HG02588 (cell line): ENCODE measurements at regions not wholly inside any gene's neighbourhood (a gene's known extent, or its start where the extent isn't known, plus 50 kb on each side); places are given as distances from the start of the nearest gene placed in this dataset.

ENCODE experiments used
- ATAC-seq: cut with Tn5 transposase; IDR thresholded peaks from one replicate; pipeline ENCODE4 v1.9.1; 2021; ENCODE audit warnings: mild to moderate bottlenecking, moderate library complexity; ENCODE audit not compliant: unreplicated experiment

DNA sequence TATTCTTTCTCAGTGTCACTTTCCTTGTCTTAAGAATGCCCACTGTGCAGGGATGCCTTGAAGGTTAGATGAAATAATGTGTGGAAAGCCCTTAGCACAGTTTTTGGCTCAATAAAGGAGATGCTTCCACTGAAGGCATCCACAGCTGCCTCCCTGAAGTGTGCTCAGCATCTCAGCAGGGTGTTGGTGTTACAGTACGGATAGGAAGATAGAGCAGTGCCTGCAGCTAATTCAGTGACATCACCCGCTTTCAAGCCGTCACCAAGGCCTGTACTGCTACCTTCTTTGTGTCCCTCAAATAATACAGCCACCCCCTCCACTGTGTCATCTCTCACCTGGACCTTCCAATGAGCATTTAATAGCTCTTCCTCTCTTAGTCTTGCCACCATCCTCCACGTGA, 59.0 kb downstream of the NDUFS5 start:
- ATAC-seq = no peak

DNA sequence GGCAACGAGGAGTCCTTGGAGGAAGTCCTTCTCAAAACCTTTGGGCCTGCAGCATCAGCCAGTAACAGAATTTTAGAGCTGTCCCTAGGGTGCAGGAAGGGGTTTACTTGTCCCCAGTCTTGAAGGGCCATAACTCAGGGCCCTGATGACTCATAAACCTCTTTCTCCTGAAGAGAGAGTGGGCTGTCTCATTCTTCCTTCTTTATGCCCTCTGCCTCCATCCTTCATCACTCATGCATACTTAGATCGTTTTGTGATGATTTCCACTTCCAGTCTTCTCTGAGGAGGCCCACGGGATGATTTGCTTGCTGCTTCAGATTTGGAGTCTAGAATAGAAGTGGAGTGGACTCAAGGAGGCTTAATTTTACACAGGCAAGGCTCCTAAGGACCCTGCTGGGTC, 60.2 kb downstream of the NDUFS5 start:
- no peak for ATAC-seq

DNA sequence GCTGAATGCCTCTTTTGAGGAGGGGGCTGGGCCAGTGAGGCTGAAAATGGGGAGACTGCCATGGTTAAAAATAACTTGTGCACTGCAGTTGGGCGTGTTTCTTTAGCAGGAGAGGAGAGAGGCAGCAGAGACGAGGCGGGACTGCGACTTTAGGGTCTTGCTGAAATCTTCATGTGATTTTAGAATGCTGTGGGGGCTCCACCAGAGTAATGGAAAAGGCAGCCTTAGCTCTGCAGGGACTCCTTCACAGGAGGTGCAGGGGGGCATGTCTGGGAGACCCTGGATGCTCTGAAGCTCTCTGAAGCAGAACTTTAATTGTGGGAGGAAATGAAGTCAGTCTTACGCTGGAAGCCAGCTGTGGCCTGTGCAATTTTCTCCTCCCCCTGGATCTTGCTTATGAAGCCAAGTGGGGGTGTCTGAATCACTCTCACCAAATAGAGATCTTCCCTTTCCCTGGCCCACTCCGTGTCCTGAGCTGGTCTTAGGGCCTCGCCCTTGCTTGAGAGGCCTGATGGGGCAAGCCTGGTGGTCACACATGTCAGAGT, 60.8 kb downstream of the NDUFS5 start:
- ATAC-seq = no peak

DNA sequence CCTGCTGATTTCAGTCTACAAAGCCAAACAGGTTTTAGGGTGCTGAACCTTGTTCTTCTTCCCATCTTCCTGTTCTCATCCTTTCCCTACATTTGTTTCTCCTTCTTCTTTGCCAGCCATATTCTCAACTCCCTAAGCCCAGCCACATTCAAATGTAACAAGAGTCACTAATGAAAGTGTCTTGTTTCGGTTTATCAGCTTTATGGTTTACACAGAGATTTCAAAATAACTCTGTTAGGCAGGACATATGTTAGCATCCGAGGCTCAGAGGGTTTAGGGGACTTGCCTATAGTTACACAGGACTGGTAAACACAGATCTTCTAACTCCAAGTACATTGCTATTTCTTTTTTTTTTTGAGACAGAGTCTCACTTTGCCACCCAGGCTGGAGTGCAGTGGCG, 61.3 kb downstream of the NDUFS5 start:
- no peak for ATAC-seq

DNA sequence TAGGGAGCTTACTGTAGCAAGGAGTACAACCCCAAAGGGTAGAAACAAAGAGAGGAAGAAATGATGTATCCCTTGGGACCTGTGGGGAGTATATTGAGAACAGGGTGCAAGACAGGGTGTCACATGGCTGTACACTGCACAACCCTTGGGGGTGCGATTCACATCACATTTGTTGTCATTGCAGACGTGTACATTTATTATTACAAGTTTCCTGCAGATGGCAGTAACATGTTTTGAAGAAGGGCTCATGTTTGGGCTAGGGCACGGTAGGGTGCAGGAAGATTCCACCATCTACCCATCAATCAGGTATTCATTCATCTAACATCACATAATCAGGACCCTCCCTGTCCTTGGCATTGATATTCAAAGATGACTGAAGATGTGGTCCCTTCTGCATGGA, 62.5 kb downstream of the NDUFS5 start:
- ATAC-seq = no peak

DNA sequence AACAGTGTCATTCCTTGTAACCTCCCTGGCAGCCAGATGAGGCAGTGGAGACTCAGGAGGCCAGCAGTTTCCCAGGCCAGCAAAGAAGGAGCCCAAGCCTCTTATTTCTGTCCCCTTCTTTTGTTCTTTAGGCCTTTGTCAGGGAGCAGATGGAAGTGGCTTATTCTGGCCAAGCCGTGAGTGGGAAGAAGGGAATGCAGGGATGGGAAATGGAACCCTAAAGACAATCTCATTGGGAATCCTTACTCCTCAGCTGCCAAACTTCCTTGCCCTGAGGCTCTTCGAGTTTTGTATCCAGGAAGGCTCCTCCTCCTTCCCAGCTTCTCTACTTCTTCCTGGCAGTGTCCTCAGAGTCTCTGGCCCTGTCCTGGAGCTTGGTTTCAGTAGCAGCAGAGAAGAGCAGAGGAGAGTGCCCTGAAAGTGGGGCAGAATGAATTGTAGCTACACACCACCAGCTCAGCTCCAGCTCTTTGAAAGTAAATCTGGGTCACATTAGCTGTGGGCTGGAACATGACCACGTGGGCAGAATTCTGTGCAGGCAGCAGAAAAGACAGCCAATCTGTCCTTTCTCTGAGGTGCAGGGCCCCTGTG, 63.9 kb downstream of the NDUFS5 start:
- ATAC-seq = no peak

DNA sequence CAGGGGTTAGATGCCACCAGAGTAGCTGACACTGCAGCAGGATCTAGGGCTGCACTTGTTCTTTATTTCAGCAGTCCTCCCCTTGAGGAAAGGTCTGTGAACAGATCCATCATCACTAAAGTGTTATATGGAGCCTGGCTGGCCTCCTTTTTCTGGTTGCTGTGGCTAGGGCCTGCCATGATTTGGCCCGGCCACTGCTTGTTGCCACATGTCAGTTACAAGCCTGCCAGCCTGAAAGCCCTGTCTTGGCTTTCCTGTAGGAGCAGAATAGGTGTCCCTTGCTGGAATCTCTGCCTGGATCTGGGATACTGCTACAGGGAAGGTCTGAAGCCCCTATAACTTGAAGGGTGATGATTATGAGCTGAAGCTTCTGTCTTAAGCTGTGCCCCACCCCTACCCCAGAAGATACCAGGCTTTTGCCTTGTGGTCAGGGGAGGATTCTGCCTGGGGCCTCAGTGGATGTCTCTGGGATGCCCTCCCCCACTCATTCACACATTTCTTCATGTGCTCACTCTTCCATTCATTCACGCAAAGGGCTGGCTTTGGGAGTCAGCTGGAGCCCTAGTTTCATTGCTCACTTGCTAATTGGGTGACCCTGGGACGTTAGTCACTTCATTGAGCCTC, 64.7 kb downstream of the NDUFS5 start:
- ATAC-seq = no peak

DNA sequence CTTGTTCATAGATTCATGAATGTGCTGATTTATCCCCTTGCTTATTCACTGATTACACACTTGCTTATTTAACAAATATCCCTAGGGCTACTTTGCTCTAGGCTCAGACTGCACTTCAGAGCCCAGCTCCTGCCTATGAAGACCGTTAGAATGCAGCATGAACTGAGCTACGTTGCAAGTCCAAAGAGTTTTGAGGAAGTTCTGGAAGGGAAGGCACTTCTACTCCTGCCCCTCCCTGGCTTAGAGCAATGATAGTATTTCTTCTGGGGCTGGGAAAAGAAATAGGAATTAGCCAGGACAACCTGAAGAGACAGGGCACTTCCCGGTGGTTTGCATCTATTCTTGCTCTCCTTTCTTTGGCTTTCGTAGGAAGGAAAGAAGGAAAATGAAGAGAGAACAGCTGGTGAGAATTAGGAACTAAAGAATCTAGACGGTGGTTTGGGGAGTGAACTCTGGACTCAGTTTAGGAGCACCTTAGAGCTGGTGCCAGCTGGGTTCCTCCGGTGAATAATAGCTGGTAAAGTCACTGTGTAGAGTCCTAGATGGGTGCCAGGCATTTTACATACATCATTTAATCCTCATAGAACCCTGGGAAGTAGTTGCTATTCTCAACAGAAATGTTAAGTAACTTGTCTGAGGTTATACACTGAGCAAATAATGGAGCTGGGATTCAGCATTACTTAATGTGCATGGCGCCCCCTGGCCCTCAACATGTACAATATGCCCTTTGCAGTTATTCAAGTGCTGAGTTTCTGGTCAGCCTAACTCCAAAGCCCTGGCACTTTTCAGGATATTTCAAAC, 65.9 kb downstream of the NDUFS5 start:
- ATAC-seq = no peak

DNA sequence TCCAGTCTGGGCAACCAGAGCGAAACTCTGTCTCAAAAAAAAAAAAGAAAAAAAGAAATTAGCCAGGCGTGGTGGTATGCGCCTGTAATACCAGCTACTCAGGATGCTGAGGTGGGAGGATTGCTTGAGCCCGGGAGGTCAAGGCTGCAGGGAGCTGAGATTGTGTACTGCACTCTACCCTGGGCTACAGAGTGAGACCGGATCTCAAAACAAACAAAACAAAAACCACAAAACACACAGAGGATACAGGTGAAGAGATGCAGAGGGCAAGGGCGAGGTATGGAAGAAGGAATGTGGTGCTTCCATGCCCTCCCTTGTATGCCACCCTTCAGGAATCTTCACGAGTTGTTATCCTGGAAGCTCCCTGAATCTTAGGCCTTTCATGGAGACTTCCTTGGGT, 68.5 kb downstream of the NDUFS5 start:
- ATAC-seq = no peak

DNA sequence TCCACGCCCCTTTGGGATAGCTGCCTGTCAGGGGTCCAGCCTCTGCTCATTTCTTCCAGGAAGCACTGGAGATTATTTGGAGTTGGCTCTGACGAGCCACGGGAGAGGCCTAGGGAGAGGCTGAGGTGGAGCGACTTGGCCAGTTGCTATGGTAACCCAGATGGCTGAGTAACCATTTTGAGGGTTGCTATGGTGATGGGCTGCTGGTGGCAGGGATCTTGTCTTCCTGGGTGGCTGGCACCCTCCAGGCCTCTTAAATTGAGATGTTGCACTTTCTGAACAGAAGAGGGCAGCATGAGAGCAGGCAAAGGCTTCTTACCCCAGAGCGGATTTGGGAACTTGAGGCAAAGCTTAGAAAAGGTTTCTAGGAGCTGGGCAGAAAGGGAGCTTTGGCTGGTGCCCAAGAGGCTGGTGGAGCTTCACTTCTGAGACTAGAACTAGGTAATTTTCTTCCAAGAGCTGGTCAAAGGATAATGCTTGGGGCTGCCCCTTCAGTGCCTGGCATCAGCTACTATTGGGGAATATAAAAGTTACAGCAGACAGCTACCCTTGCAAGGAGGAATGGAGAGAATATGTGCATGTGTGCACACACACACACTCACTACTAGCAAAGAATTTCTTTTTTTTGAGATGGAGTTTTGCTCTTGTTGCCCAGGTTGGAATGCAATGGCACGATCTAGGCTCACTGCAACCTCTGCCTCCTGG, 72.5 kb downstream of the NDUFS5 start:
- ATAC-seq = no peak

DNA sequence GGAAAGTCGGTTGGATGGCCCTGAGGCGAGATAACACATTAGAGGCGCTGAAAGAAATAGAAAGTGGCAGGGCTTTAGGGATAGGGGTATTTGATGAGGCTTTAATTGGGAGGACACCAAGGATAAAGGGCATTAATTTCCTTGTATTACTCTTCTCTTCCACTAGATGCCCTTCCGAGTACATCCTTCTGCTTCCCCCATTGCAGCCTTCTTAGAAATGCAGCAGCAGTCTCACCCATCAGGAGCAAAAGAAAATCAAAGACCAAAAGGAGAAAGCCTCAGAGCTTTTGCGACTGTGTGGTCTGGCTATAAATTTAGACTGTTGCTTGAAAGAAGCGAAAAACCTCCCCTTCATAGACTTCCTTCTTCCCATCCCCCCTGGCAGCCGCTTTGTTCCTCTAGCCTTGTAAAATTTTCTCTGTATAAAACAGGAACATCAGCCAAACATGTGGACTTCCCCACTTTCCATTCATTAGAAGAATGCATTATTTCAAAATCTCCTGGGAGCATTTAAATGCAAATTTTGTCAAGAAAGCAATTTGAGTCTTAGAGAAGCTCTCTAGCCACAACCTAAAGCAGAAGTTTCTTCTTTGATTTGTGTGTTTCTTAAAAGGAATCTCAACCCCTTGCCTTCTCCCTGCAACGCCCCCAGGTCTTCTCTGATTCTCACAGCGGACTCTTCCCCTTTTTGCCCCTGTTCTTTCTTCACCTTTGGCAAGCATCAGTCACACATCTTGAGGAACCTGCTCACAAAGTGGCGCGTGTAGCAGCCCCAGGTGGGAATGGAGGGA, 76.6 kb downstream of the NDUFS5 start:
- no peak for ATAC-seq

DNA sequence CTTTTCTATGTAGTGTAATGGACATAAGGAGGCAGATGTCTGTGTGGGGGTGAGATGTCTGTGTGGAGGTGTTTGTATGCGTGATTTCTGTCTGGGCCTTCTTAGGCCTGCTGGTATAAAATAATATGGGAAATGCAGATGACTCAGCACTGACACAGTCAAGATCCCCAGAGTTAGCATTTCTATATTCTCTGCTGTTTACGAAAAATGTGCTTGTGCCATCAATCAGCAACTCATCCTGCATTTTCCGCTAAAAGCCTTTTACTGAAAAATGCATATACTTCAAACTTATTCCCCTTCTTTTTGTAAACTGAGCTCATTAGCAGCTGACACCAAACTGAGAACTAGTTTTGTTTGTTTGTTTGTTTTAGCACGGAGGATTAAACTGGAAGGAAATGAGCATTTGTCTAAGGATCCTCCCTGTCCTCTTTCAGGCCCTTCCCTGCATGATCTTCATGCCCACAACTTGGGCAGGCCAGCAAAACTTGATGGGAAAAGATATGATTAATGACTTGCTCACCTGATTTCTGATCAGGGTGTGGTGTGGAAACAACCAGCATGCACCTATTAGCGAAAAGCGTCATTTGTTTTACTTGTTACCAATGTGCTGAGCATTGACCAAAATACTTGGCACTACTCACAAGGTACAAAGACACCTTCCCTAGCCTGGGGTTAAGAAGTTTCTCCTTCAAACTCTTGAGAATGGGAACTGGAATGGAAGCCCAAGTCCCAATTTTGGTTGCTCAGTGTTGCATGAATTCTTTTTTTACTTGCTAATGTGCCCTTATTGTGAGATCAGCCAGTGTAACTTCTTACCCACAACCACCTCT, 77.4 kb downstream of the NDUFS5 start:
- ATAC-seq = no peak

DNA sequence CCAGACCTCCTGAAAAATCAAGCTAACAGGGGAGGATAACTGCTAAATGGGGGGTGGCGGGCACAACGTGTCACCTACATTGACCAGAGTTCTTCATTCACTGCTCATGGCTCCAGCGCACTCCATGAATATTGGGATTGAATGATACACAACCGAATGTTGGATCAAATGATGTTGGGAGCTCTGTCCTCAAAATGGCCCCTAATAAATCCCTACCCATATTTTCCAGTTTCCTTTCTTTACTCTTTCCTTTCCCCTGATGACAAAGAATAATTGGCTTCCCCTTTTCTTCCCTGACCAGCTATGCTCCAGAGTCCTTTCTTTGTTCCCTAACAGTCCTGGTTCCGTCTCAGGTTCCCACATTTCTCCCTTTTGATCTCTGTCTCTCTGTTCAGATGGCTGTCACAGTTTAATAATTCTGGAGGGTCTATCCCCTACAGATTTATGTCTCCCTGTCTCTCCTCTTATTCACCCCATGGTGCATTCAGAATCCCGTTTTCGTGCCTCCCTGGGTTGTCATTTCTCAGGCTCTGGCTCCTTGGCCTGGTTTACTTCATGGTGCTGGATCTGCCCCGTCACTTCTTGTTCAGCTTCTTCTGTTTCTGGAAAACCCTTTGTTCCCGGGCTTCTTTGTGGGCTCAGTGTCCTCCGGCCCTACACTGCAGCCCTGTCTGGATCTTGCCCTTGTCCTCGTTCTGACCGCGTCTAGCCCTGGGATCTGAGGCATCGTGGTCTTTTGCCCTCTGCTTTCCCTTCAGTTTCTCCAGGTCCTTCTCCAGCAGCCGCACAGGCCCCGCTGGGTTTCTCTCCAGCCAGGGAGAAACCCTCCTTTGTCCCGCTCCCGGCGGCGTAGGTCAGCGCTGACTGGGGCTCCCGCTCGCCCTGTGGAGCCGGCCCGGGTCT, 78.3 kb downstream of the NDUFS5 start:
- no peak for ATAC-seq

DNA sequence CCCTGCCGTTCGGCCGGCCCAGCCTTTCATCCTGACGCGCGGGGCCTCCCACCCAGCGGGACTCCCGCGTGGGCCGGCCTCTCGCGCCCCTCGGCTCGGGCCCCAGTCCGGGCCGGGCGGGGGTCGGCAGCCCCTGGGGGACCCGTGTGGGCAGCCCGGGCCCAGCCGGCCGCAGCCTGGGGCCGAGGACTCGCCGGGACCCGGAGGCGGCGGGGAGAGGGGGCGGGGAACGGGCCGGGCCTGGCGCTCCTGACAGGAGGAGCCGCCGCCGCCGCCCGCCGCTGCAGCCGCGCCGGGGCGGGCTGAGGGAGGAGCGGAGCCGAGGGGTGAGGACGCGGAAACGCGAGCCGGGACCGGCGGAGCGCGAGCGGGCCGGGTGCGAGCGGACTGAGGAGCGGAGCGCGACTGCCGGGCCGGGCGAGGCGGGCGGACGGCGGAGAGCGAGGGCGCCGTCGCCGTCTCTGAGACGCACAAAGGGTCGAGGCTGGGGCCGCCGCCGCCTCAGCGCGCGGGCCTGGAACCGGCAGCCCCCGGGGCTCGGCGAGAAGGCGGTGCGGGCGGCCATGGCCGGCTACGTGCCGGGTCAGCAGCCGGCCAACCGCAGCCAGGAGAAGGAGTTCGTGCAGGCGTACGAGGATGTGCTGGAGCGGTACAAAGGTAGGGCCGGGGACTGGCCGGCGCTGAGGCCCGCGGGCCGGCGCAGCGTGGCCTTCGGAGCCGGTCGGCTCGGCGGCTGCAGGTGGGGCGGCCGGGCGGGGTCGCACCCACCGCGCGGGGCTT, 79.1 kb downstream of the NDUFS5 start:
- peak; percentile 42 for ATAC-seq

DNA sequence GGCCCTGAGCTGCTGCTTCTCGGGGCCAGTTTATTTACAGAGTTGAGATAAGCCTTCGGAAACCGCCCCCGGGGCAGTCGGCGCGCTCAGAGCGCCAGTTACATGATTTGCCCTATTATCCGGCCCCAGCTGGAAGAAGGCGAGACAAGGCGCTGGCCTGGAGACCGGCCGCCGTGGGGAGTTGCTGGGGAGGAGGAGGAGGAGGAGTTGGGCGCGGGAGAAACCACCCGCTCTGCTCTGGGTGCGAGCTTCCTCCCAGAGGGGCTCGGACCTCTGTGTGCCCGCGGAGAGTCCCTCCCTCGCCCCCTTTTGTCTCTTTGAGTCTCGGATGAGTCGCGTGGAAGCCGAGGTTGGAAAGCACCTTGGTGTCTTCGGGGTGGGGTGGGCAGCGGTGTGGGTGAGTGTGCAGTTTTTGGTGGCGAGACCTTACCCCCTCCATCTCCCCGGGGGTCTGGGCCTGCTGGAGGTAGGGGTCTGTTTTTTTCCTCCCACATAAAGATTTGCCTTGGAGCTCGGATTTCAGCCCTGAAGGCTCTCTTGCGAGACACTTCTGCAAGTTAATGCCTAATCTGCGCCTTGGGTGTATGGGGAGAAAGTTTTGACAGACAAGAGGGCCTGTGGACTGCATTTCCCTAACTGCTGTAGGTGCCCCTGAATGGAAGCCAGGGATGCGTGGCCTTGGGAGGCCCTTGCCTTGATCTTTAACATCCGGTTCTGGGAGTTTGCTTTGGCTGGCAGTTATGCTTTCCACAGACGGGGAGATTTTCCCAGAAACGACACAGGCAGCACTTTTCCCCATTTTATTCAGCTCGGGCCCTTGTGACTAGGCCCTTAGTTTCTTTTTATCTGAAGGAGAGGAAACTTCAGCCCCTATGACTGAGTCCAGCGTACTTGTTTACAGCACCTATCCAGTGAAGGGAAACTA, 80.0 kb downstream of the NDUFS5 start:
- ATAC-seq = peak; percentile 18

DNA sequence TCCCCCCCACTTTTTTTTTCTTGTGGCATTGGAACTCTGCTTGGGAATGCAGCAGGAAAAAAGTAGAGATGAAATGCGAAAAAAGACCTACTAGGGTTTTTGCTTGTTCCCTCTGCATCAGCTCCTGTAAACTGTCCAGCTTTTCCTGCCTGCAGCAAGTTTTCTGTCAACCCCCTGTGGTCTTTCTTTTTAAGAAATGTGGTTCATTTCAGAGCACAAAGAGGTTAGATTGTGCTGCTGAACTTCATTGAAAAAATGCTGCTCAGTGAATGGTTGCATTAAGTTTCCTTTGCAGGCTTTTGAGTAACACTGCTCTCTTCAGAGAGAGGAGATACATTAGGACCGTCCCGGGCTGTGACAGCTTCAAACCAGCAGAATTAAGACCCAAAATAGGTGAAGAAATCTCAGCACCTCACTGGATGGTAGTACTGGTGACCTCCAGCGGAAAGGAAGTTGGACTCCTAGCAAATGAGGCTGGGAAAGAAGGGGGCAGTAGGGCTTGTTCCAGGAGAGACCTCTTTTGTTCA, 80.7 kb downstream of the NDUFS5 start:
- no peak for ATAC-seq
